Testis (tissue), 2 donors: ENCODE measurements at regions not wholly inside any gene's neighbourhood (a gene's known extent, or its start where the extent isn't known, plus 50 kb on each side); places are given as distances from the start of the nearest gene placed in this dataset.

Experiments used
- DNase-seq: peaks from one replicate; pipeline ENCODE4 v3.0.0-alpha.2; 2019
- H3K27ac ChIP-seq, 2 donors: fragments of 200-600 bp; sonication (generic); one replicate each; pipeline ENCODE4 v1.5.1; 2019
- H3K27me3 ChIP-seq: fragments of 200-600 bp; sonication (generic); one replicate; pipeline ENCODE4 v1.5.1; 2019
- H3K36me3 ChIP-seq: fragments of 200-600 bp; sonication (generic); one replicate; pipeline ENCODE4 v1.5.1; 2017; ENCODE audit warnings: low read depth; ENCODE audit errors: missing control alignments
- H3K4me1 ChIP-seq: fragments of 200-600 bp; sonication (generic); one replicate; pipeline ENCODE4 v1.5.1; 2019
- H3K4me3 ChIP-seq, 2 donors: fragments of 200-600 bp; sonication (generic); one replicate each; pipeline ENCODE4 v1.5.1; 2017 to 2019
- H3K9me3 ChIP-seq: fragments of 200-600 bp; sonication (generic); one replicate; pipeline ENCODE4 v1.5.1; 2017
- POLR2A ChIP-seq: fragments of 450-650 bp; IDR thresholded peaks from one replicate; pipeline ENCODE4 v1.6.1; 2017; ENCODE audit warnings: antibody characterized with exemption, mild to moderate bottlenecking, moderate library complexity
- WGBS, 2 donors: methylation state at CpG; one replicate each; pipeline ENCODE4 v1.1.5; 2018; 5-methylcytosine and 5-hydroxymethylcytosine counted together
- intact Hi-C: fragments of 100-400 bp; cut with DNase I; formaldehyde crosslinking; loops from one replicate; pipeline ENCODE4 v1.15.1; 2023; ENCODE audit warnings: low total_unique reads
- TF ChIP-seq, protein P1 (sequence below), 3 experiments: fragments of 450-650 bp in 2 of 3; fragments of 200-600 bp in 1 of 3; sonication (generic) in 1 of 3; IDR thresholded peaks; one replicate each; pipeline ENCODE4 v1.5.1; 2016 to 2019; ENCODE audit warnings: antibody characterized with exemption in 3 of 3, mild to moderate bottlenecking in 2 of 3, moderate library complexity in 1 of 3

DNA sequence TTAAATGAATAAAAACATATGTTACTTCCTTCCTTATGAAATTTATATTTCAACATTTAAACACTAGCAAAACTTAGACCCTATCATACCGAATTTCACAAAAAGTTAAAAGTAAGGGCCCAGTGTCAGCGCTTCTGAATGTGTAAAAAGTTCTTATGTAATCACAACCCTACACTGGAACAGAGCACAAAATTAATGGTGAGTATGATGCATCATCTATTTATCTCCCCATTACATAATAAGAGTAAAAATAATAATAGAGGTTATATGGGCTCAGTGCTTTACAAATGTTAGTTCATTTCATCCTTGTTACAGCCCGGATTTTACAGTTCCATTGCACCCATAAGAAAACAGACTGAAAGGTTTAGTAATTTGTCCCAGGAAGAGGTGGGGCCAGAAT, 144.9 kb upstream of the POU3F3 start:
- Histone ChIP-seq H3K27ac (no peak overlapping the region), H3K27me3 (no peaks in the 10 kb centered on the region), H3K4me1 (no peaks in the 10 kb centered on the region), H3K4me3 (no peak overlapping the region), H3K36me3 (no peaks in the 10 kb centered on the region), H3K9me3 (no peaks in the 10 kb centered on the region)
- no peak for TF ChIP-seq POLR2A
- TF ChIP-seq, protein P1, sequence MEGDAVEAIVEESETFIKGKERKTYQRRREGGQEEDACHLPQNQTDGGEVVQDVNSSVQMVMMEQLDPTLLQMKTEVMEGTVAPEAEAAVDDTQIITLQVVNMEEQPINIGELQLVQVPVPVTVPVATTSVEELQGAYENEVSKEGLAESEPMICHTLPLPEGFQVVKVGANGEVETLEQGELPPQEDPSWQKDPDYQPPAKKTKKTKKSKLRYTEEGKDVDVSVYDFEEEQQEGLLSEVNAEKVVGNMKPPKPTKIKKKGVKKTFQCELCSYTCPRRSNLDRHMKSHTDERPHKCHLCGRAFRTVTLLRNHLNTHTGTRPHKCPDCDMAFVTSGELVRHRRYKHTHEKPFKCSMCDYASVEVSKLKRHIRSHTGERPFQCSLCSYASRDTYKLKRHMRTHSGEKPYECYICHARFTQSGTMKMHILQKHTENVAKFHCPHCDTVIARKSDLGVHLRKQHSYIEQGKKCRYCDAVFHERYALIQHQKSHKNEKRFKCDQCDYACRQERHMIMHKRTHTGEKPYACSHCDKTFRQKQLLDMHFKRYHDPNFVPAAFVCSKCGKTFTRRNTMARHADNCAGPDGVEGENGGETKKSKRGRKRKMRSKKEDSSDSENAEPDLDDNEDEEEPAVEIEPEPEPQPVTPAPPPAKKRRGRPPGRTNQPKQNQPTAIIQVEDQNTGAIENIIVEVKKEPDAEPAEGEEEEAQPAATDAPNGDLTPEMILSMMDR (IDR thresholded peaks at IDR 0.05), result no peak
- intact Hi-C loops, result no loop called here
- 87 to 88% methylated on average over 3 of the region's 3 CpGs for WGBS, 2 donors
- no peak for DNase-seq

DNA sequence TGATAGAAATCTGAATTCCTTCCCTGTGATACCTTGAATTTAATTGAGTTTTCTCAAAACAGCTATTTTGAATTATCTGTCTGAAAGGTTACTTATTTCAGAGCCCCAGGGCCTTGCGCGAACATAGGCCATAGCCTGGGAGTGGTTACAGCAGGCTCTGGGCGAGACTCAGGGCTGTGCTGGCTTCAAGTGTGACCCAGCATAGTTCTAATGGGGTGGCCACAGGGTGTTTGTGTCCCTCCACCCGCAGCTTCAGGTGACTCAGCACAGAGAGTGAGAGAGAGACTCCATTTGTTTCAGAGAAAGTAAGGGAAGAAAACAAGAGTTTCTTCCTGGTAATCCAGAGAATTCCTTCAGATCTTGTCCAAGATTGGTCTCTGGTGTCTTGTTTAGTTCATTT, 137.9 kb upstream of the POU3F3 start:
- H3K4me3 ChIP-seq, result no peak overlapping the region
- no peak for DNase-seq
- H3K36me3 ChIP-seq, result no peaks in the 10 kb centered on the region
- TF ChIP-seq, protein P1 (IDR thresholded peaks at IDR 0.05), result no peak
- TF ChIP-seq POLR2A, result no peak
- no peaks in the 10 kb centered on the region for H3K9me3 ChIP-seq
- H3K27ac ChIP-seq, result no peak overlapping the region
- no peaks in the 10 kb centered on the region for H3K4me1 ChIP-seq
- no peaks in the 10 kb centered on the region for H3K27me3 ChIP-seq
- WGBS, 2 donors, result 93 to 94% methylated on average over 4 of the region's 4 CpGs
- intact Hi-C loops, result no loop called here

DNA sequence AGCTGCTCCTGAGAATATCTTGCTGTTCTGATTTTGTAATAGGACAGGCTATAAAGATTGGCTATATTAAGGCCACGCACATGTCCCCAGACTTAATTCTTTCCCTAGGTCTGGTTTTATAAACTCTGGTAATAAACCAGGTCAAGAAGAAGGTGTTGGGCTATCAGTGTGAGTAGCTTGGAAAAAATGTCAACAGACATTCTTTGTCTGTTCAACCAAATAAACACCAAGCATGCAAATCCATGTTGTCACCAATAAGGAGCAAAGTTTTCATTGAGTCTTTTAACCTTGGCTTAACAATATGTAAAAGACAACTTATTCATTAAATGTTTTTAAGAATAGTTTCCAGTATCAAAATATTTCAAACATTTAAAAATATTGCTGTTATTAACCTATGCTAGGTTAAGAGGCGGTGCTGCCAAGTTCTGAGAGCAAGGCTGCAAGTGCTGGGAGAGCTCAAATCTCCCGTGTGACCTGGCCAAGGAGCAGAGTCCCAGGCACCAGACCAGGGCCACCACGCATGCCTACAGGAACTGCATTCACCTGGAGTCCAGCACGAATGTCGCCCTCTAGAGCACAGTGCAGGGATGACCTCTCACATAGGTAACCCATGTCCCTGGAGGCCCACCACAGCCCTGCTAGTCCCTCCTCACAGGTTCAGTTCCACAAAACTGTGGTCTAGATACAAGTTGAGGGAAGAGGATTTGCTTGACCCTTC, 120.5 kb upstream of the POU3F3 start:
- no peaks in the 10 kb centered on the region for H3K4me1 ChIP-seq
- no peak overlapping the region for H3K4me3 ChIP-seq
- DNase-seq, result peak; percentile 50
- H3K9me3 ChIP-seq, result no peaks in the 10 kb centered on the region
- no peak for TF ChIP-seq POLR2A
- TF ChIP-seq, protein P1 (IDR thresholded peaks at IDR 0.05), result no peak
- intact Hi-C loops, result no loop called here
- H3K27me3 ChIP-seq, result no peaks in the 10 kb centered on the region
- no peak overlapping the region for H3K27ac ChIP-seq
- 67 to 68% methylated on average over 6 of the region's 6 CpGs for WGBS, 2 donors
- H3K36me3 ChIP-seq, result no peaks in the 10 kb centered on the region

- intact Hi-C loops, result no loop called here
- 48 to 54% methylated on average over 6 of the region's 6 CpGs for WGBS, 2 donors
- TF ChIP-seq, protein P1 (IDR thresholded peaks at IDR 0.05), result no peak
- TF ChIP-seq POLR2A, result no peak
Measured at GRCh38 chr2:104734937-104735586, 118.9 kb upstream of the POU3F3 start.

More at GRCh38 chr2:104734937-104735586, 118.9 kb upstream of the POU3F3 start:
- Histone ChIP-seq H3K9me3 (no peaks in the 10 kb centered on the region), H3K4me3 (no peak overlapping the region), H3K4me1 (no peaks in the 10 kb centered on the region), H3K27ac (no peak overlapping the region), H3K36me3 (no peaks in the 10 kb centered on the region), H3K27me3 (no peaks in the 10 kb centered on the region)
- DNase-seq, result no peak
